ENCODE measurements at regions not wholly inside any gene's neighbourhood (a gene's known extent, or its start where the extent isn't known, plus 50 kb on each side); places are given as distances from the start of the nearest gene placed in this dataset.

- intact Hi-C loops (cut with micrococcal nuclease), result no loop called here
- ChIA-PET CTCF (no interaction called here), POLR2A (no interaction called here)
- Mint-ChIP-seq H3K27me3 (ENCODE audit: insufficient read depth, unreplicated experiment) (no peaks in the 10 kb centered on the region), H3K27ac (ENCODE audit: low read depth, unreplicated experiment) (no peak overlapping the region), H3K4me1 (ENCODE audit: insufficient read depth, unreplicated experiment) (no peaks in the 10 kb centered on the region), H3K4me3 (ENCODE audit: unreplicated experiment) (no peak overlapping the region), H3K9me3 (ENCODE audit: unreplicated experiment) (peaks cover 7% of the 10 kb centered on the region), H3K36me3 (ENCODE audit: insufficient read depth, unreplicated experiment) (no peaks in the 10 kb centered on the region)
- TF ChIP-seq CTCF (IDR thresholded peaks at IDR 0.05; ENCODE audit: unreplicated experiment), result no peak
- no TSS peak for BruUV-seq (replicated peaks)
- no peak for DNase-seq (ENCODE audit: unreplicated experiment)
These were observed 310.4 kb downstream of the TFAP2B start for GRCh38 chr6:51129043-51129442.

- H3K27me3 Mint-ChIP-seq (ENCODE audit: insufficient read depth, unreplicated experiment), result no peaks in the 10 kb centered on the region
- ChIA-PET CTCF (no interaction called here), POLR2A (no interaction called here)
- peaks cover 7% of the 10 kb centered on the region for H3K9me3 Mint-ChIP-seq (ENCODE audit: unreplicated experiment)
- no peak overlapping the region for H3K4me3 Mint-ChIP-seq (ENCODE audit: unreplicated experiment)
- H3K27ac Mint-ChIP-seq (ENCODE audit: low read depth, unreplicated experiment), result no peak overlapping the region
- intact Hi-C loops (cut with micrococcal nuclease), result no loop called here
- TF ChIP-seq CTCF (IDR thresholded peaks at IDR 0.05; ENCODE audit: unreplicated experiment), result no peak
- BruUV-seq (replicated peaks), result no TSS peak
- DNase-seq (ENCODE audit: unreplicated experiment), result no peak
- no peaks in the 10 kb centered on the region for H3K36me3 Mint-ChIP-seq (ENCODE audit: insufficient read depth, unreplicated experiment)
- no peaks in the 10 kb centered on the region for H3K4me1 Mint-ChIP-seq (ENCODE audit: insufficient read depth, unreplicated experiment)
These were observed 319.1 kb downstream of the TFAP2B start for GRCh38 chr6:51137777-51138176.

- Mint-ChIP-seq H3K27me3 (ENCODE audit: insufficient read depth, unreplicated experiment) (no peaks in the 10 kb centered on the region), H3K4me3 (ENCODE audit: unreplicated experiment) (no peak overlapping the region), H3K9me3 (ENCODE audit: unreplicated experiment) (no peaks in the 10 kb centered on the region), H3K36me3 (ENCODE audit: insufficient read depth, unreplicated experiment) (no peaks in the 10 kb centered on the region), H3K27ac (ENCODE audit: low read depth, unreplicated experiment) (no peak overlapping the region), H3K4me1 (ENCODE audit: insufficient read depth, unreplicated experiment) (no peaks in the 10 kb centered on the region)
- ChIA-PET CTCF (no interaction called here), POLR2A (no interaction called here)
- no peak for TF ChIP-seq CTCF (IDR thresholded peaks at IDR 0.05; ENCODE audit: unreplicated experiment)
- no peak for DNase-seq (ENCODE audit: unreplicated experiment)
- intact Hi-C loops (cut with micrococcal nuclease), result no loop called here
- no TSS peak for BruUV-seq (replicated peaks)
These were observed 321.3 kb downstream of the TFAP2B start for GRCh38 chr6:51139950-51140385.

- H3K9me3 Mint-ChIP-seq (ENCODE audit: unreplicated experiment), result no peaks in the 10 kb centered on the region
- intact Hi-C loops (cut with micrococcal nuclease), result no loop called here
- ChIA-PET CTCF (no interaction called here), POLR2A (no interaction called here)
- H3K4me1 Mint-ChIP-seq (ENCODE audit: insufficient read depth, unreplicated experiment), result no peaks in the 10 kb centered on the region
- DNase-seq (ENCODE audit: unreplicated experiment), result no peak
- no peak overlapping the region for H3K4me3 Mint-ChIP-seq (ENCODE audit: unreplicated experiment)
- BruUV-seq (replicated peaks), result no TSS peak
- TF ChIP-seq CTCF (IDR thresholded peaks at IDR 0.05; ENCODE audit: unreplicated experiment), result no peak
- H3K27me3 Mint-ChIP-seq (ENCODE audit: insufficient read depth, unreplicated experiment), result no peaks in the 10 kb centered on the region
- no peaks in the 10 kb centered on the region for H3K36me3 Mint-ChIP-seq (ENCODE audit: insufficient read depth, unreplicated experiment)
- no peak overlapping the region for H3K27ac Mint-ChIP-seq (ENCODE audit: low read depth, unreplicated experiment)
These were observed 322.4 kb downstream of the TFAP2B start for GRCh38 chr6:51141080-51141479.

Data from MCF 10A (cell line).